Panc1 (cell line): ENCODE measurements at regions not wholly inside any gene's neighbourhood (a gene's known extent, or its start where the extent isn't known, plus 50 kb on each side); places are given as distances from the start of the nearest gene placed in this dataset.
"Not testable (repeated sequence)": the region's sequence is repeated elsewhere in the genome, so short reads cannot be mapped to it uniquely, and the experiment has no call there.

ENCODE experiments used
- ATAC-seq: fragments of 200-7000 bp; cut with Tn5 transposase; 2 replicates; pipeline ENCODE4 v1.9.1; 2020; ENCODE audit warnings: mild to moderate bottlenecking, moderate library complexity
- BruUV-seq: library from RNA; stranded (reverse); fragments of 400-500 nt; replicated peaks from 2 replicates; lab custom pipeline; 2021; lab: Mats Ljungman, UMichigan
- CTCF ChIA-PET: fragments of 300-600 bp; sonication (Branson Sonifier 250); formaldehyde crosslinking; loops from one replicate; lab custom pipeline; 2022; ENCODE audit warnings: antibody characterized with exemption; lab: Charles Lee
- POLR2A ChIA-PET: fragments of 300-600 bp; sonication (Branson Sonifier 250); formaldehyde crosslinking; loops from one replicate; lab custom pipeline; 2022; ENCODE audit warnings: antibody characterized with exemption; lab: Charles Lee
- DNase-seq: peaks from one replicate; pipeline ENCODE4 v3.0.0-alpha.2; 2010; ENCODE audit warnings: low read depth, low spot score
- H3K27ac ChIP-seq: 2 replicates; pipeline ENCODE4 v1.5.1; 2011; ENCODE audit warnings: mild to moderate bottlenecking, low read length, inconsistent platforms
- H3K27me3 ChIP-seq: fragments of 200-500 bp; sonication (Bioruptor generic); 2 replicates; pipeline ENCODE4 v1.6.0; 2014; ENCODE audit warnings: low read length, inconsistent platforms; ENCODE audit not compliant: control insufficient read depth, insufficient read depth
- H3K36me3 ChIP-seq: fragments of 200-500 bp; sonication (Bioruptor generic); 2 replicates; pipeline ENCODE4 v1.5.1; 2014; ENCODE audit warnings: inconsistent platforms, mild to moderate bottlenecking, low read length, moderate library complexity; ENCODE audit not compliant: control insufficient read depth, insufficient read depth
- H3K4me1 ChIP-seq: 2 replicates; pipeline ENCODE4 v1.5.1; 2011; ENCODE audit warnings: inconsistent platforms, mild to moderate bottlenecking, low read length, moderate library complexity; ENCODE audit not compliant: control insufficient read depth, insufficient read depth
- H3K4me3 ChIP-seq, 2 experiments: 2 replicates each; pipeline ENCODE4 v1.5.1; 2011 to 2012; ENCODE audit warnings: low read depth in 2 of 2, low read length in 2 of 2, mild to moderate bottlenecking in 2 of 2, inconsistent platforms in 1 of 2, moderate library complexity in 1 of 2
- H3K9me3 ChIP-seq: fragments of 200-500 bp; sonication (Bioruptor generic); 2 replicates; pipeline ENCODE4 v1.5.1; 2014; ENCODE audit warnings: low read depth, mild to moderate bottlenecking, inconsistent platforms, low read length, moderate library complexity; ENCODE audit not compliant: control insufficient read depth, insufficient read depth
- POLR2AphosphoS5 ChIP-seq: IDR thresholded peaks from 2 replicates; pipeline ENCODE4 v1.6.1; 2012; ENCODE audit warnings: mild to moderate bottlenecking, low read depth, low read length, moderate library complexity
- REST ChIP-seq, 2 experiments: IDR thresholded peaks; 2 replicates each; pipeline ENCODE4 v1.6.1; 2011 to 2012; ENCODE audit warnings: low read depth in 2 of 2, control low read depth in 1 of 2, low read length in 1 of 2, mild to moderate bottlenecking in 1 of 2, moderate library complexity in 1 of 2; ENCODE audit not compliant: insufficient read depth in 1 of 2
- SIN3A ChIP-seq: IDR thresholded peaks from 2 replicates; pipeline ENCODE4 v1.6.1; 2012; ENCODE audit warnings: low read depth, mild to moderate bottlenecking, low read length, moderate library complexity, borderline replicate concordance; ENCODE audit not compliant: insufficient read depth
- TCF7L2 ChIP-seq: IDR thresholded peaks from 2 replicates; pipeline ENCODE4 v1.6.1; 2011; ENCODE audit warnings: mild to moderate bottlenecking, low read depth, low read length, inconsistent platforms
- in situ Hi-C: cut with HindIII; loops from 2 replicates; pipeline ENCODE4 v1.10.0; 2016; ENCODE audit warnings: low sequenced_read_pairs, low pct_unique_long_range_greater_than_20kb
- intact Hi-C: fragments of 100-400 bp; cut with micrococcal nuclease; formaldehyde crosslinking; loops from one replicate; pipeline ENCODE4 v1.10.0; 2022; ENCODE audit not compliant: unreplicated experiment
- TF ChIP-seq, protein P1 (sequence below): fragments of 450-650 bp; IDR thresholded peaks from 2 replicates; pipeline ENCODE4 v1.5.1; 2017; ENCODE audit warnings: mild to moderate bottlenecking

DNA sequence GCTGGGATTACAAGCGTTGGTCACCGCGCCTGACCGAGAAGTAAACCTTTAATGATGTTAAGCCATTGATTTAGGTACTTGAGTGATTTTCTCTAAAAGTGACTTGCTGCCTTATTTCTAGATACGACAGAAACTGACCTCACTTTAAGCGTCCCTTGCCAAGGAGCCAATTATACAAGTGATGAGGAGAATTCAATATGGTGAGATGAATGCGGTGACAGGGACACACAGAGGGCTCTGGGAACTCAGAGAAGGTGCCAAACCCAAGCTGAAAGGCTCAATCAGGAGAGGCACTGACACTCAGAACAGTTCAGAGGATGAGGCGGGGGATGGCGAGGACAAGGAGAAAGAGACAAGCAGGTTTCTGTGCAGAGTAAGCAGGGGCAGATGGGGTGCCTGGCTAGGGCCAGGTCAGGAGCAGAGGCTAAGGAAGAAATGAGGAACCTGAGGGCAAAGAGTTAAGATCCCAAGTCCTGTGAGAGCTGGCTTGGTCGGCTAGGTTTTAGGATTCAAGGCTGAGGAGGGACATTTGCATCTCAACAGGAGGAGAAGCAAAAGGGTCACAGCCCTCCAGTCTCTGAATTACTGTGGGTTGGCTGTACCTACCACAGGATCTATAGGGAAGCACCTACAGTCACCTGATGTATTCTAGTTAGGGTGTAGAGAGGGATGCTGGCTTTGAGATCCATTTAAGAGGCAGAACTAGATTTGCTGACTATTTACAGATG, 83.2 kb upstream of the USP24 start:
- H3K27me3 ChIP-seq: no peaks in the 10 kb centered on the region
- ChIA-PET CTCF (no interaction called here), POLR2A (no interaction called here)
- in situ Hi-C loops: no loop called here
- BruUV-seq: no TSS peak
- no peaks in the 10 kb centered on the region for H3K4me1 ChIP-seq
- intact Hi-C loops: no loop called here
- TF ChIP-seq REST (IDR thresholded peaks at IDR 0.05; ENCODE audit: insufficient read depth in 1 of 2, low read depth in 2 of 2, low read length in 1 of 2) (no peak), TCF7L2 (no peak), SIN3A (no peak), POLR2AphosphoS5 (no peak)
- TF ChIP-seq, protein P1, sequence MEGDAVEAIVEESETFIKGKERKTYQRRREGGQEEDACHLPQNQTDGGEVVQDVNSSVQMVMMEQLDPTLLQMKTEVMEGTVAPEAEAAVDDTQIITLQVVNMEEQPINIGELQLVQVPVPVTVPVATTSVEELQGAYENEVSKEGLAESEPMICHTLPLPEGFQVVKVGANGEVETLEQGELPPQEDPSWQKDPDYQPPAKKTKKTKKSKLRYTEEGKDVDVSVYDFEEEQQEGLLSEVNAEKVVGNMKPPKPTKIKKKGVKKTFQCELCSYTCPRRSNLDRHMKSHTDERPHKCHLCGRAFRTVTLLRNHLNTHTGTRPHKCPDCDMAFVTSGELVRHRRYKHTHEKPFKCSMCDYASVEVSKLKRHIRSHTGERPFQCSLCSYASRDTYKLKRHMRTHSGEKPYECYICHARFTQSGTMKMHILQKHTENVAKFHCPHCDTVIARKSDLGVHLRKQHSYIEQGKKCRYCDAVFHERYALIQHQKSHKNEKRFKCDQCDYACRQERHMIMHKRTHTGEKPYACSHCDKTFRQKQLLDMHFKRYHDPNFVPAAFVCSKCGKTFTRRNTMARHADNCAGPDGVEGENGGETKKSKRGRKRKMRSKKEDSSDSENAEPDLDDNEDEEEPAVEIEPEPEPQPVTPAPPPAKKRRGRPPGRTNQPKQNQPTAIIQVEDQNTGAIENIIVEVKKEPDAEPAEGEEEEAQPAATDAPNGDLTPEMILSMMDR: no peak
- no peak for DNase-seq
- H3K27ac ChIP-seq: no peak overlapping the region
- no peaks in the 10 kb centered on the region for H3K36me3 ChIP-seq
- no peaks in the 10 kb centered on the region for H3K9me3 ChIP-seq
- no peak overlapping the region for H3K4me3 ChIP-seq
- no peak for ATAC-seq

DNA sequence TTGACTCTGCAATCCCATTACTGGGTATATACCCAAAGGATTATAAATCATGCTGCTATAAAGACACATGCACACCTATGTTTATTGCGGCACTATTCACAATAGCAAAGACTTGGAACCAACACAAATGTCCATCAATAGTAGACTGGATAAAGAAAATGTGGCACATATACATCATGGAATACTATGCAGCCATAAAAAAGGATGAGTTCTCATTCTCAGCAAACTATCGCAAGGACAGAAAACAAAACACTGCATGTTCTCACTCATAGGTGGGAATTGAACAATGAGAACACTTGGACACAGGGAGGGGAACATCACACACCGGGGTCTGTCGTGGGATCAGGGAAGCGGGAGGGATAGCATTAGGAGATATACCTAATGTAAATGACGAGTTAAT, 81.1 kb upstream of the USP24 start:
- H3K27ac ChIP-seq, in situ Hi-C loops, H3K27me3 ChIP-seq, H3K4me3 ChIP-seq, ATAC-seq, POLR2A ChIA-PET, CTCF ChIA-PET, intact Hi-C loops, BruUV-seq, DNase-seq, H3K9me3 ChIP-seq, H3K36me3 ChIP-seq, H3K4me1 ChIP-seq: not testable (repeated sequence)

GRCh38 chr1:55289614-55290013, 74.5 kb upstream of the USP24 start:
- Histone ChIP-seq H3K4me1 (peaks cover 3% of the 10 kb centered on the region), H3K27me3 (no peaks in the 10 kb centered on the region), H3K4me3 (no peak overlapping the region), H3K27ac (no peak overlapping the region; the same call in 1 of the 2 replicates), H3K9me3 (no peaks in the 10 kb centered on the region), H3K36me3 (no peaks in the 10 kb centered on the region)
- DNase-seq (no peak), ATAC-seq (no peak; the same call in 1 of the 2 replicates)
- TF ChIP-seq POLR2AphosphoS5: no peak
- TF ChIP-seq, protein P1: no peak; the same call in 1 of the 2 replicates
- TF ChIP-seq REST (IDR thresholded peaks at IDR 0.05; ENCODE audit: insufficient read depth in 1 of 2, low read depth in 2 of 2, low read length in 1 of 2): no peak
- no peak for TF ChIP-seq TCF7L2
- intact Hi-C loops: loop anchor here (10.0 kb wide), 1 partner anchor 1515 kb away; no protein-coding TSS in a partner anchor
- CTCF ChIA-PET: no interaction called here
- POLR2A ChIA-PET: no interaction called here
- BruUV-seq: no TSS peak
- in situ Hi-C loops: no loop called here
